GM23338 (cell line): ENCODE measurements at regions not wholly inside any gene's neighbourhood (a gene's known extent, or its start where the extent isn't known, plus 50 kb on each side); places are given as distances from the start of the nearest gene placed in this dataset.

Experiments
- CREB1 ChIP-seq: fragments of 250-450 bp; sonication (Bioruptor Pico); IDR thresholded peaks from 2 replicates; pipeline ENCODE4 v1.5.0; 2020; ENCODE audit warnings: low read depth, mild to moderate bottlenecking, moderate library complexity
- EZH2 ChIP-seq: fragments of 200-600 bp; sonication (generic); IDR thresholded peaks from one replicate; pipeline ENCODE4 v1.8.0; 2017; ENCODE audit warnings: antibody characterized with exemption, mild to moderate bottlenecking, low read depth; ENCODE audit not compliant: unreplicated experiment
- EZH2phosphoT487 ChIP-seq: fragments of 200-600 bp; sonication (generic); IDR thresholded peaks from one replicate; pipeline ENCODE4 v1.8.1; 2018; ENCODE audit warnings: antibody characterized with exemption; ENCODE audit not compliant: unreplicated experiment
- JUNB ChIP-seq: IDR thresholded peaks from one replicate; pipeline ENCODE4 v1.6.1; 2016; ENCODE audit warnings: antibody characterized with exemption; ENCODE audit not compliant: unreplicated experiment
- POLR2AphosphoS5 ChIP-seq: IDR thresholded peaks from 2 replicates; pipeline ENCODE4 v1.6.1; 2016; ENCODE audit warnings: antibody characterized with exemption, low read depth
- TF ChIP-seq, protein P1 (sequence below): IDR thresholded peaks from one replicate; pipeline ENCODE4 v1.6.1; 2018; ENCODE audit warnings: antibody characterized with exemption; ENCODE audit not compliant: unreplicated experiment
- TF ChIP-seq, protein P2 (sequence below), 2 experiments: fragments of 200-600 bp in 1 of 2; sonication (generic) in 1 of 2; conservative IDR thresholded peaks; 2 replicates each; pipeline versions ENCODE4 v1.5.1 to v1.6.1; 2016 to 2017; ENCODE audit warnings: antibody characterized with exemption in 2 of 2, low read depth in 2 of 2, mild to moderate bottlenecking in 2 of 2, moderate library complexity in 1 of 2

DNA sequence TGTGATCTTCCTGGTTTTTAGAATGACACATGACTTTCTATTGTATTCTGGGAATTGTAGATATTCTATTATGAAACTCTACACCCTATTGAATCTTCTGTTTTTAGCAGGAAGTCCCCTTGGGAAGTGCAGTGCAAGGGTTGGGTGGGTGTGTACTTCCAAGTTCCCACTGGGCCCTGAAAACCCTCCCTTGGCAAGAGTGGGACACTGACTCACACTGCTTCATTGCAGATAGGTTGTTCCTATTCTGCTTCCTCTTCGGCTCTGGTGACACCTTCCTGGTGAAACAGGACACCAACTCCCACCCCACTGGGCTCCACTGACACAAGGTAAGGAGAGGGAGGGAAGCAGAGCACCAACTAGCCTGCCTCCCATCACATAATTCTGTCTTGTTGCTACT lies 121.8 kb downstream of the KCTD12 start:
- no peak for TF ChIP-seq EZH2phosphoT487
- TF ChIP-seq, protein P1, sequence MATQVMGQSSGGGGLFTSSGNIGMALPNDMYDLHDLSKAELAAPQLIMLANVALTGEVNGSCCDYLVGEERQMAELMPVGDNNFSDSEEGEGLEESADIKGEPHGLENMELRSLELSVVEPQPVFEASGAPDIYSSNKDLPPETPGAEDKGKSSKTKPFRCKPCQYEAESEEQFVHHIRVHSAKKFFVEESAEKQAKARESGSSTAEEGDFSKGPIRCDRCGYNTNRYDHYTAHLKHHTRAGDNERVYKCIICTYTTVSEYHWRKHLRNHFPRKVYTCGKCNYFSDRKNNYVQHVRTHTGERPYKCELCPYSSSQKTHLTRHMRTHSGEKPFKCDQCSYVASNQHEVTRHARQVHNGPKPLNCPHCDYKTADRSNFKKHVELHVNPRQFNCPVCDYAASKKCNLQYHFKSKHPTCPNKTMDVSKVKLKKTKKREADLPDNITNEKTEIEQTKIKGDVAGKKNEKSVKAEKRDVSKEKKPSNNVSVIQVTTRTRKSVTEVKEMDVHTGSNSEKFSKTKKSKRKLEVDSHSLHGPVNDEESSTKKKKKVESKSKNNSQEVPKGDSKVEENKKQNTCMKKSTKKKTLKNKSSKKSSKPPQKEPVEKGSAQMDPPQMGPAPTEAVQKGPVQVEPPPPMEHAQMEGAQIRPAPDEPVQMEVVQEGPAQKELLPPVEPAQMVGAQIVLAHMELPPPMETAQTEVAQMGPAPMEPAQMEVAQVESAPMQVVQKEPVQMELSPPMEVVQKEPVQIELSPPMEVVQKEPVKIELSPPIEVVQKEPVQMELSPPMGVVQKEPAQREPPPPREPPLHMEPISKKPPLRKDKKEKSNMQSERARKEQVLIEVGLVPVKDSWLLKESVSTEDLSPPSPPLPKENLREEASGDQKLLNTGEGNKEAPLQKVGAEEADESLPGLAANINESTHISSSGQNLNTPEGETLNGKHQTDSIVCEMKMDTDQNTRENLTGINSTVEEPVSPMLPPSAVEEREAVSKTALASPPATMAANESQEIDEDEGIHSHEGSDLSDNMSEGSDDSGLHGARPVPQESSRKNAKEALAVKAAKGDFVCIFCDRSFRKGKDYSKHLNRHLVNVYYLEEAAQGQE, result no peak
- TF ChIP-seq JUNB, result no peak
- TF ChIP-seq, protein P2, sequence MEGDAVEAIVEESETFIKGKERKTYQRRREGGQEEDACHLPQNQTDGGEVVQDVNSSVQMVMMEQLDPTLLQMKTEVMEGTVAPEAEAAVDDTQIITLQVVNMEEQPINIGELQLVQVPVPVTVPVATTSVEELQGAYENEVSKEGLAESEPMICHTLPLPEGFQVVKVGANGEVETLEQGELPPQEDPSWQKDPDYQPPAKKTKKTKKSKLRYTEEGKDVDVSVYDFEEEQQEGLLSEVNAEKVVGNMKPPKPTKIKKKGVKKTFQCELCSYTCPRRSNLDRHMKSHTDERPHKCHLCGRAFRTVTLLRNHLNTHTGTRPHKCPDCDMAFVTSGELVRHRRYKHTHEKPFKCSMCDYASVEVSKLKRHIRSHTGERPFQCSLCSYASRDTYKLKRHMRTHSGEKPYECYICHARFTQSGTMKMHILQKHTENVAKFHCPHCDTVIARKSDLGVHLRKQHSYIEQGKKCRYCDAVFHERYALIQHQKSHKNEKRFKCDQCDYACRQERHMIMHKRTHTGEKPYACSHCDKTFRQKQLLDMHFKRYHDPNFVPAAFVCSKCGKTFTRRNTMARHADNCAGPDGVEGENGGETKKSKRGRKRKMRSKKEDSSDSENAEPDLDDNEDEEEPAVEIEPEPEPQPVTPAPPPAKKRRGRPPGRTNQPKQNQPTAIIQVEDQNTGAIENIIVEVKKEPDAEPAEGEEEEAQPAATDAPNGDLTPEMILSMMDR (conservative IDR thresholded peaks at IDR 0.05; ENCODE audit: low read depth in 2 of 2), result no peak
- no peak for TF ChIP-seq POLR2AphosphoS5
- TF ChIP-seq EZH2, result no peak
- TF ChIP-seq CREB1 (CRISPR knock-in tag), result no peak
